Mesenchymal stem cell (in vitro differentiated cells and primary cell): ENCODE measurements at regions not wholly inside any gene's neighbourhood (a gene's known extent, or its start where the extent isn't known, plus 50 kb on each side); places are given as distances from the start of the nearest gene placed in this dataset.

Experiments
- DNase-seq: peaks from one replicate; pipeline ENCODE4 v3.0.0-alpha.2; 2013
- H2AFZ ChIP-seq: one replicate; pipeline ENCODE4 v1.6.1; 2013; ENCODE audit warnings: low read depth, mild to moderate bottlenecking, control low read depth, inconsistent platforms, low read length, moderate library complexity
- H2AK5ac ChIP-seq: 2 replicates; pipeline ENCODE4 v1.6.1; 2013; ENCODE audit warnings: low read length, moderate library complexity, mild to moderate bottlenecking, inconsistent platforms; ENCODE audit not compliant: severe bottlenecking
- H2BK120ac ChIP-seq: one replicate; pipeline ENCODE4 v1.6.1; 2013; ENCODE audit warnings: low read depth, mild to moderate bottlenecking, inconsistent platforms, low read length, moderate library complexity
- H2BK12ac ChIP-seq, 2 experiments: one replicate each; pipeline ENCODE4 v1.6.1; 2013; ENCODE audit warnings: inconsistent platforms in 2 of 2, low read length in 2 of 2, mild to moderate bottlenecking in 2 of 2, moderate library complexity in 2 of 2, control low read depth in 1 of 2
- H2BK15ac ChIP-seq: one replicate; pipeline ENCODE4 v1.6.1; 2013; ENCODE audit warnings: mild to moderate bottlenecking, low read depth, inconsistent platforms; ENCODE audit not compliant: poor library complexity, severe bottlenecking
- H2BK5ac ChIP-seq: 2 replicates; pipeline ENCODE4 v1.6.1; 2013; ENCODE audit warnings: low read depth, mild to moderate bottlenecking, low read length, control low read depth, inconsistent platforms; ENCODE audit not compliant: poor library complexity, severe bottlenecking
- H3K14ac ChIP-seq, 2 experiments: one replicate each; pipeline ENCODE4 v1.6.1; 2013; ENCODE audit warnings: inconsistent platforms in 2 of 2, low read length in 2 of 2, control low read depth in 1 of 2, mild to moderate bottlenecking in 1 of 2, moderate library complexity in 1 of 2
- H3K18ac ChIP-seq, 2 experiments: one replicate each; pipeline ENCODE4 v1.6.1; 2013; ENCODE audit warnings: inconsistent platforms in 2 of 2, low read length in 2 of 2, control low read depth in 1 of 2, low read depth in 1 of 2, mild to moderate bottlenecking in 1 of 2
- H3K23ac ChIP-seq, 2 experiments: one replicate each; pipeline ENCODE4 v1.6.1; 2013; ENCODE audit warnings: inconsistent platforms in 2 of 2, low read length in 2 of 2, mild to moderate bottlenecking in 2 of 2, moderate library complexity in 2 of 2, control low read depth in 1 of 2
- H3K27ac ChIP-seq: 2 replicates; pipeline ENCODE4 v1.5.1; 2013; ENCODE audit warnings: mild to moderate bottlenecking, moderate library complexity, low read length, control low read depth, inconsistent platforms; ENCODE audit not compliant: poor library complexity, severe bottlenecking
- H3K27me3 ChIP-seq, 2 experiments: 2 replicates each; pipeline versions ENCODE4 v1.6.1 to v1.7.0; 2013; ENCODE audit warnings: low read length in 2 of 2, mild to moderate bottlenecking in 2 of 2, moderate library complexity in 2 of 2, control low read depth in 1 of 2, inconsistent platforms in 1 of 2; ENCODE audit not compliant: control insufficient read depth in 1 of 2, insufficient read depth in 1 of 2
- H3K36me3 ChIP-seq, 2 experiments: 2 replicates each; pipeline versions ENCODE4 v1.6.1 to v1.7.0; 2013; ENCODE audit warnings: low read length in 2 of 2, control low read depth in 1 of 2, inconsistent platforms in 1 of 2, low read depth in 1 of 2, mild to moderate bottlenecking in 1 of 2; ENCODE audit not compliant: insufficient read depth in 2 of 2, control insufficient read depth in 1 of 2
- H3K4ac ChIP-seq, 2 experiments: one replicate each; pipeline ENCODE4 v1.6.1; 2013; ENCODE audit warnings: inconsistent platforms in 2 of 2, low read length in 2 of 2, mild to moderate bottlenecking in 2 of 2, moderate library complexity in 2 of 2, control low read depth in 1 of 2, low read depth in 1 of 2
- H3K4me1 ChIP-seq: 2 replicates; pipeline ENCODE4 v1.6.1; 2013; ENCODE audit warnings: low read depth, low read length, control low read depth; ENCODE audit not compliant: control insufficient read depth, insufficient read depth
- H3K4me2 ChIP-seq: 2 replicates; pipeline ENCODE4 v1.6.1; 2013; ENCODE audit warnings: low read length, mild to moderate bottlenecking, inconsistent platforms; ENCODE audit not compliant: poor library complexity, severe bottlenecking
- H3K4me3 ChIP-seq, 2 experiments: 2 replicates each; pipeline versions ENCODE4 v1.5.1 to v1.7.0; 2013; ENCODE audit warnings: low read length in 2 of 2, mild to moderate bottlenecking in 2 of 2, control low read depth in 1 of 2, low read depth in 1 of 2; ENCODE audit not compliant: insufficient read depth in 1 of 2
- H3K79me1 ChIP-seq: replicated peaks from 2 replicates; pipeline ENCODE4 v1.6.1; 2013; ENCODE audit warnings: mild to moderate bottlenecking, control low read depth, low read length, inconsistent platforms; ENCODE audit not compliant: poor library complexity, severe bottlenecking
- H3K9ac ChIP-seq: 2 replicates; pipeline ENCODE4 v1.7.0; 2013; ENCODE audit warnings: mild to moderate bottlenecking, low read length, moderate library complexity
- H3K9me3 ChIP-seq: 2 replicates; pipeline ENCODE4 v1.7.0; 2013; ENCODE audit warnings: mild to moderate bottlenecking, low read length; ENCODE audit not compliant: control insufficient read depth
- H4K8ac ChIP-seq: one replicate; pipeline ENCODE4 v1.6.1; 2013; ENCODE audit warnings: inconsistent platforms, mild to moderate bottlenecking, low read length, moderate library complexity
- H4K91ac ChIP-seq: one replicate; pipeline ENCODE4 v1.6.1; 2013; ENCODE audit warnings: mild to moderate bottlenecking, low read length, inconsistent platforms
- WGBS: methylation state at CpG from one replicate; pipeline ENCODE4 v1.1.7; 2013; ENCODE audit warnings: mixed read lengths; 5-methylcytosine and 5-hydroxymethylcytosine counted together

GRCh38 chr5:123830575-123830974, 318.6 kb downstream of the CSNK1G3 start:
- no peak overlapping the region for H3K4ac ChIP-seq
- H2BK5ac ChIP-seq = no peak overlapping the region
- no peak overlapping the region for H4K8ac ChIP-seq
- no peak overlapping the region for H3K23ac ChIP-seq
- H2BK12ac ChIP-seq = no peak overlapping the region
- H3K36me3 ChIP-seq = no peaks in the 10 kb centered on the region
- no peak overlapping the region for H4K91ac ChIP-seq
- no peaks in the 10 kb centered on the region for H3K27me3 ChIP-seq
- no peak overlapping the region for H3K18ac ChIP-seq
- no peak overlapping the region for H2AK5ac ChIP-seq
- WGBS = 78% methylated on average over 1 of the region's 2 CpGs
- no peaks in the 10 kb centered on the region for H3K4me1 ChIP-seq
- DNase-seq = no peak
- no peaks in the 10 kb centered on the region for H3K79me1 ChIP-seq
- H3K27ac ChIP-seq = no peak overlapping the region
- no peak overlapping the region for H2BK120ac ChIP-seq
- H3K4me2 ChIP-seq = no peak overlapping the region
- H2BK15ac ChIP-seq = no peak overlapping the region
- H3K14ac ChIP-seq = no peak overlapping the region
- no peak overlapping the region for H2AFZ ChIP-seq
- no peak overlapping the region for H3K4me3 ChIP-seq
- peaks cover 11% of the 10 kb centered on the region for H3K9me3 ChIP-seq
- H3K9ac ChIP-seq = no peak overlapping the region

- no peak overlapping the region for H2AFZ ChIP-seq
- no peaks in the 10 kb centered on the region for H3K27me3 ChIP-seq
- no peak overlapping the region for H4K8ac ChIP-seq
- H3K4me1 ChIP-seq = no peaks in the 10 kb centered on the region
- H2BK15ac ChIP-seq = no peak overlapping the region
- H3K36me3 ChIP-seq = no peaks in the 10 kb centered on the region
- no peak overlapping the region for H3K4me2 ChIP-seq
- no peak overlapping the region for H3K18ac ChIP-seq
- WGBS = 100% methylated on average over 1 of the region's 2 CpGs
- H3K9ac ChIP-seq = no peak overlapping the region
- H3K79me1 ChIP-seq = no peaks in the 10 kb centered on the region
- no peak overlapping the region for H3K4ac ChIP-seq
- DNase-seq = no peak
- no peak overlapping the region for H3K27ac ChIP-seq
- H2BK12ac ChIP-seq = no peak overlapping the region
- no peak overlapping the region for H2BK120ac ChIP-seq
- H4K91ac ChIP-seq = no peak overlapping the region
- H2AK5ac ChIP-seq = no peak overlapping the region
- H2BK5ac ChIP-seq = no peak overlapping the region
- no peak overlapping the region for H3K4me3 ChIP-seq
- H3K9me3 ChIP-seq = peaks cover 23% of the 10 kb centered on the region
- H3K23ac ChIP-seq = no peak overlapping the region
- H3K14ac ChIP-seq = no peak overlapping the region
Observed at GRCh38 chr5:123827811-123828210, 315.8 kb downstream of the CSNK1G3 start.

DNA sequence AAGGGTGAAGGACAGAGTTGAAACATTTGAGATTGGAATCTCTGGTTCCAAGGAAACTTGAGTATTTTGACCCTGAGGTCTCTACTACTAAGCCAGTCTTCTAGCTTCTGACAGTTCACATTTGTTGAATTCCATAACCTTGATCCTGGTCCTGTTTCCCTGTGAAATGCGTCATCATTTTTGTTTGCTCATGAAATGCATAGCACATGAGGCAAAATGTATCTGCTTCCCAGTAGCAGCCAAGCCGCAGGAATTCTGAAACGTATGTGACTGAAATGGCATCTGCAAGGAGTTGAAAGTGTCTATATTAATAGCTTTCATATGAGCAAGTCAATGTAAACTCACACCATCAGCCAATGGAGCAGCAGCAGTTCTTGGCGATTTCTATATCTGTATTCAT, 307.9 kb downstream of the CSNK1G3 start:
- H3K27me3 ChIP-seq = no peaks in the 10 kb centered on the region
- H2AK5ac ChIP-seq = no peak overlapping the region
- no peaks in the 10 kb centered on the region for H3K79me1 ChIP-seq
- H3K4me3 ChIP-seq = no peak overlapping the region
- no peaks in the 10 kb centered on the region for H3K36me3 ChIP-seq
- no peak overlapping the region for H3K23ac ChIP-seq
- peaks cover 4% of the 10 kb centered on the region for H3K9me3 ChIP-seq
- H2AFZ ChIP-seq = no peak overlapping the region
- no peak overlapping the region for H2BK15ac ChIP-seq
- no peak overlapping the region for H2BK5ac ChIP-seq
- no peak overlapping the region for H4K91ac ChIP-seq
- no peak overlapping the region for H3K18ac ChIP-seq
- H3K4me1 ChIP-seq = no peaks in the 10 kb centered on the region
- H3K4me2 ChIP-seq = no peak overlapping the region
- DNase-seq = peak; percentile 76
- WGBS = 62% methylated on average over 4 of the region's 4 CpGs
- H3K9ac ChIP-seq = no peak overlapping the region
- no peak overlapping the region for H4K8ac ChIP-seq
- no peak overlapping the region for H2BK12ac ChIP-seq
- H3K27ac ChIP-seq = peak overlapping the region; percentile 75
- H2BK120ac ChIP-seq = no peak overlapping the region
- no peak overlapping the region for H3K14ac ChIP-seq
- no peak overlapping the region for H3K4ac ChIP-seq

DNA sequence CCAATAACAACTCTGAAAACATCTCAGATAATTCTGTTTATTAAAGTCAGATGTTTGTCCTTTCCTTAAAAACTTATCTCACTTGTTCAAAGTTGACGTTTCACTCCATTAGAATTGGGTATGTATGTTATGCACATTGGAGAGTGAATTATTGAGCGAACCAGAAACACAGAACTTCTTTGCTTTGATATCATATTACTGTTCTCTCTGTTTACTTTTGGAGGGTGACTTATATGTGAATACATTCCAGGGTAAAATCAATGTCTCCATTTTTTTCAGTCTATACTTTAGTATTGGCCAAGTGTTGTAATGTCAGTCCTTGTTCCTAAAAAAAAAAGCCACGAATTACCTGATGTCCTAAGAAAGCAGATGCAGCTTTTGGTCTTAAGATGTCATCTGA, 307.4 kb downstream of the CSNK1G3 start:
- Histone ChIP-seq H3K27ac (peak overlapping the region; percentile 75), H2BK5ac (no peak overlapping the region), H3K79me1 (no peaks in the 10 kb centered on the region), H4K8ac (no peak overlapping the region), H2BK12ac (no peak overlapping the region), H2AK5ac (no peak overlapping the region), H4K91ac (no peak overlapping the region), H2BK15ac (no peak overlapping the region), H3K23ac (no peak overlapping the region), H3K9ac (no peak overlapping the region), H3K4me3 (no peak overlapping the region), H2AFZ (no peak overlapping the region), H3K4ac (no peak overlapping the region), H3K18ac (no peak overlapping the region), H2BK120ac (no peak overlapping the region), H3K4me2 (no peak overlapping the region), H3K36me3 (no peaks in the 10 kb centered on the region), H3K27me3 (no peaks in the 10 kb centered on the region), H3K14ac (no peak overlapping the region), H3K9me3 (peaks cover under 1% of the 10 kb centered on the region), H3K4me1 (no peaks in the 10 kb centered on the region)
- no peak for DNase-seq
- WGBS = 71% methylated on average over 1 of the region's 3 CpGs
